ENCODE measurements at regions not wholly inside any gene's neighbourhood (a gene's known extent, or its start where the extent isn't known, plus 50 kb on each side); places are given as distances from the start of the nearest gene placed in this dataset.

DNA sequence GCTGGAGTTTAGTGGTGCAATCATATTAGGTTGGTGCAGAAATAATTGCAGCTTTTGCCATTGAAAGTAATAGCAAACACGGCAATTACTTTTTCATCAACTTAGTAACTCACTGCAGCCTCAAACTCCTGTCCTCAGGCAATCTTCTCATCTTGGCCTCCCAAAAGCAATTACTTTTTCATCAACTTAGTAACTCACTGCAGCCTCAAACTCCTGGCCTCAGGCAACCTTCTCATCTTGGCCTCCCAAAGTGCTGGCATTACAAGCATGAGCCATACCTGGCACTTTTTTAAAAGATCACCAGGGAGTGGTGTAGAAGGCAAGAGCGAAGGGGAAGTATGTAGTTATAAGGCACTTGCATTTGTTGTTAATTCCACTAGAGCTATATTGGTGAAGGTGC is 491.1 kb upstream of the ADGRL3 start:
- no peak for TF ChIP-seq SIN3A (IDR thresholded peaks at IDR 0.05; ENCODE audit: borderline replicate concordance, insufficient read depth, low read length)
- no peak for TF ChIP-seq POLR2AphosphoS5 (IDR thresholded peaks at IDR 0.05; ENCODE audit: low read depth, low read length)
- TF ChIP-seq REST (IDR thresholded peaks at IDR 0.05; ENCODE audit: insufficient read depth in 1 of 2, low read depth in 2 of 2, low read length in 2 of 2): no peak
- no peak for TF ChIP-seq FOXP2 (optimal IDR thresholded peaks at IDR 0.05; ENCODE audit: borderline replicate concordance, extremely low read depth, extremely low read length, insufficient read depth)
- TF ChIP-seq TAF1 (IDR thresholded peaks at IDR 0.05; ENCODE audit: borderline replicate concordance, insufficient read depth, low read length): no peak

DNA sequence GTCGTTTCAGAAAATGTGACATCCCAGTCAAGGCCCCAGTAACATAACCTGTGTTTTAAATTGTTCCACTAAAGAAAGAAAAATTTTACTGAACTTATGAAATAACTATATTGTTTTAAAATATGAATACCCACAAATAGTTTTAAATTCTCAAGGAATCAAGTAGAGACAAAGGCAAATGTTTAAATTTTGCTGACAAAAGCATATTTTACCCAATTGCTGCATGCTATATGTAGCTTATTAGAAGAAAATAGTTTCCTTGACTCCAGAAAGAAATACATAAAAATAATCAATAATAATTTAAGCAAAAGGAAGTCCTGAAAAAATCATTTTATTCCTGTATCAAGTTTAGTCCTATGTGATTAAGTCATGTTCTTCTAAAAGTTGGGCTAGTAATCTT is 481.3 kb upstream of the ADGRL3 start:
- TF ChIP-seq TAF1 (IDR thresholded peaks at IDR 0.05; ENCODE audit: borderline replicate concordance, insufficient read depth, low read length) (no peak), POLR2AphosphoS5 (IDR thresholded peaks at IDR 0.05; ENCODE audit: low read depth, low read length) (no peak), REST (IDR thresholded peaks at IDR 0.05; ENCODE audit: insufficient read depth in 1 of 2, low read depth in 2 of 2, low read length in 2 of 2) (no peak)

DNA sequence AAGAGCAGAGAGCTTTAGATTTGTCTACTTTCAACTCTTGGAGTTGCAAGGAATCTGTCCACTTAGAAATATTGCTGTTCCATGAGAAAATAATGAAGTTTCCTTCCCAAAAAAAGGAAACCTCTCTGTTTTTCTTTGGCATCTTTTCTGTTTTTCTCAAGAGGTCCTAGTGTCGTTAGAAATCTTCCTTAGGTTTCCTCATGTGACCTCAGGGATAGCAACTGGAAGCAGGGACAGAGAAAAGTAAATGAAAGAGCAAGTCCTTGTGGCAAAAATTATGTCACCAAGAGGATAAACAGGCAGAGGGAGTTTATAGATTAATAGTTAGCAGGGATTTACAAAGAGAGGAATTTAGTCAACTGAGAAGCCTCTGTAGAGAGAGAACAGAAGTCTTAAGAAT is 478.4 kb upstream of the ADGRL3 start:
- TF ChIP-seq POLR2AphosphoS5 (IDR thresholded peaks at IDR 0.05; ENCODE audit: low read depth, low read length): no peak
- no peak for TF ChIP-seq REST (IDR thresholded peaks at IDR 0.05; ENCODE audit: insufficient read depth in 1 of 2, low read depth in 2 of 2, low read length in 2 of 2)
- no peak for TF ChIP-seq FOXP2 (optimal IDR thresholded peaks at IDR 0.05; ENCODE audit: borderline replicate concordance, extremely low read depth, extremely low read length, insufficient read depth)
- TF ChIP-seq TAF1 (IDR thresholded peaks at IDR 0.05; ENCODE audit: borderline replicate concordance, insufficient read depth, low read length): no peak
- no peak for TF ChIP-seq SIN3A (IDR thresholded peaks at IDR 0.05; ENCODE audit: borderline replicate concordance, insufficient read depth, low read length)

DNA sequence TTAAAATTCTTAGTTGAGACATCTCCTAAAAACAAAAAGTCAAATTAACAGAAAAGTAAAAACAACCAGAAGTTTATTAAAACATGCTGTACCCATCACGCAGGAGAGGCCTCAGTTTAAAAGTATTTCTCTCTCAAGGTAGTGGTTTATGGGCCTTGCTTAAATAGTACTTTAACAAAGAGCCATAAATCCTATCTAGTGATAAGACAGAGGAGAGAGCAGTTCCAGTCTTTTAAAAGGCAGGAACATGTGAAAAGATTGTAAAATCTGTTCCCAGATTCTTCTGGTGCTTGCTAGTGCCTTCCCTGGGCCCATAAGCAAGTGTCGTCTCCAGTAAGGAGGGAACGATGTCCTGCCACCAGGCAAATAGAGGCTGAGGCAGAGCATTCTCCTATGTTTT is 476.3 kb upstream of the ADGRL3 start:
- TF ChIP-seq SIN3A (IDR thresholded peaks at IDR 0.05; ENCODE audit: borderline replicate concordance, insufficient read depth, low read length) (no peak), TAF1 (IDR thresholded peaks at IDR 0.05; ENCODE audit: borderline replicate concordance, insufficient read depth, low read length) (no peak), REST (IDR thresholded peaks at IDR 0.05; ENCODE audit: insufficient read depth in 1 of 2, low read depth in 2 of 2, low read length in 2 of 2) (no peak), FOXP2 (optimal IDR thresholded peaks at IDR 0.05; ENCODE audit: borderline replicate concordance, extremely low read depth, extremely low read length, insufficient read depth) (no peak), POLR2AphosphoS5 (IDR thresholded peaks at IDR 0.05; ENCODE audit: low read depth, low read length) (no peak)

DNA sequence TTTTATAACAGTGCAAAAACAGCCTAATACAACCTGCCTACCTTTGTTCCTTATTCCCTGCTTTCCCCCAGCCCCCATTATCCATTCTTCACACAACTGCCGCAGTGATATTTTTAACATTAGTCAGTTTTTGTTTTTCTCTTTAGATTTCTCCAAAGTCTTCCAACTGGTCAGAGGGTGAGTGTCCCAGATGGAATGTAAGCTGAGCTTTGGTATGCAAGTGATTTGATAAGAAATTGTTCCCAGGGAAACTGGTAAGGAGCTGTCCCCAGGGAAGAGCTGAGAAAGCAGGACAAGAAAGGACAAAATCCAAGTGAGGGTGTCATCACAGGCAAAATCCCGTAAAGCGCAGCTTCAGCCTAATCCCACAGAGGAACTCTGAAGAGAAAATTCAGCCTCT is 475.5 kb upstream of the ADGRL3 start:
- TF ChIP-seq SIN3A (IDR thresholded peaks at IDR 0.05; ENCODE audit: borderline replicate concordance, insufficient read depth, low read length) (no peak), POLR2AphosphoS5 (IDR thresholded peaks at IDR 0.05; ENCODE audit: low read depth, low read length) (no peak), TAF1 (IDR thresholded peaks at IDR 0.05; ENCODE audit: borderline replicate concordance, insufficient read depth, low read length) (no peak), REST (IDR thresholded peaks at IDR 0.05; ENCODE audit: insufficient read depth in 1 of 2, low read depth in 2 of 2, low read length in 2 of 2) (no peak), FOXP2 (optimal IDR thresholded peaks at IDR 0.05; ENCODE audit: borderline replicate concordance, extremely low read depth, extremely low read length, insufficient read depth) (no peak)

Measured in PFSK-1 (cell line).